ENCODE measurements at regions not wholly inside any gene's neighbourhood (a gene's known extent, or its start where the extent isn't known, plus 50 kb on each side); places are given as distances from the start of the nearest gene placed in this dataset.

DNA sequence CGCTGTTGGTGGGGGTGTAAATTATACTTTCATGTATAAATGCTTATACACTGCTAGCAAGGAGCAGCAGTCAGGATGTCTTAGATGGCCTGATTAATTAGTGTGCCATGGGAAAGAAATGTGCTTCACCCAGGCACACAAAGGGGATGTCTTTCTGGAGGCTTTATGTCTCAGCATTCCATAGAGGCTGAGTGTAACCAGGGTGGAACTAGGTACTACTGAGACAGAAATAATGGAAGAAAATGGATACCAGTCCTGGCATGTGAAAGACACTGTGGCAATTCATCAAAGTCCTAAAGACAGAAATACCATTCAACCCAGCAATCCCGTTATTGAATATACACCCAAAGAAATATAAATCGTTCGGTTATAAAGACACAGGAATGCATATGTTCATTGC lies 52.5 kb downstream of the PF4 start:
- no peak for DNase-seq (ENCODE audit: low read depth)

DNA sequence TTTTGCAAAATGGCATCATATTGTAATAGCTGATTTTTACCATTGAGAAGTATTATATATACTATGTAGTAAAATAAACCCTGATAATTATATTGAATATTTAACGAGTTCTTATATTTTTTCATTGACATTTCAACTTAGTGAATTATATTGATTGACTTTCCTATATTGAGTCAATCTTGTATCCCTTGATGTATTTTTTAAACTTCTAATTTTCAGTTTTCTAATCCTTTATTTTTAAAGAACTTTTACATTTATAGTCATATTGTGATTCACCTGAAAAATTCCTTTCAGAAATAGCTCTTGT lies 54.4 kb downstream of the CXCL1 start:
- DNase-seq (ENCODE audit: low read depth), result no peak

DNA sequence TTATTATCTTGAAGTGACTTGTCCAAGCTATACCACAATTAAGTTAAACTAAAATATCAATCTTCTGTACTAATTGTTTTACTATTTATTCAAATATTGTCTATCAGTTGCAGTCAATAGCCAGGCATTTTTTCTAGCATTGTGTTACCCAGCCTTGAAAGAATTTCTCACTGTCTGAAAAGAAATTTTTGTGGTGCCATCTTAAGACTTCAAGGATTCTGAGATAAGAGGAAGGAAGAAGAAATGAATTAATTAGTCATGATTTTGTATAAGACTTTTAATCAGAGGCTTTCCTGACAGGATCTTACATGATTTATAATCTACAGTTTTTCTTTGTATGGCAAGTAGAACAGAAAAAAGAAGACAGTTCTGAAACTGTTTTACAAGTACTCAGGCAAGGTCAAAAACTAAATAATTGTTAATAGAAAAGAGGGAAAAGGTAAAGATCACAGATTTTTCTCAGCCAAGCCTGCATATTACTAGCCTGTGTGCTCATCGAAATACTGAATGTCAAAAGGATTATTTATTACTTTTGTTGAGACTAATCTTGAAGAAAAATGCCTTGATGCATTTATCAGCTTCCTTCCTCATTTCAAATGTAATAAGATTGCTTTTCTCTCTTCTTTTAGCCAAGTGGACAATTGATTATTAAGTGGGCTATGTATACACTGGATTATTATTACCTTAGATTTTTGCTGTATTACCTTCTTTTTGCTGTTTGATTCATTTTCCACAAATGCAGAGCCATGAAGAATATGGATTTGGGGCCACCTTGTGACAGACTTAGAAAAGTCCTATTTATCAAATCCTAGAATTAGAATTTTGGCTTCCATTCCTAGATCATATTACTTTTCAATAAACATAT lies 53.8 kb downstream of the CXCL1 start:
- peak; percentile 17 for DNase-seq (ENCODE audit: low read depth)

GRCh38 chr4:73922317-73922716 lies 53.1 kb downstream of the CXCL1 start:
- no peak for DNase-seq (ENCODE audit: low read depth)
